Kidney (tissue), 13 donors: ENCODE measurements at regions not wholly inside any gene's neighbourhood (a gene's known extent, or its start where the extent isn't known, plus 50 kb on each side); places are given as distances from the start of the nearest gene placed in this dataset.
A peak's percentile ranks its signal among the peaks of the same experiment; 100 is the strongest.

Source experiments
- DNase-seq, 5 donors: peaks; one replicate each; pipeline ENCODE4 v3.0.0-alpha.2; 2013 to 2020
- FAIRE-seq: peaks from 2 replicates; lab custom pipeline; 2012; peaks lifted over from hg19 to GRCh38; lab: Jason Lieb, UNC
- H3K27ac ChIP-seq, 2 donors: one replicate each; pipeline ENCODE4 v1.7.0; 2013; ENCODE audit warnings: low read depth in 2 of 2, low read length in 2 of 2, inconsistent platforms in 1 of 2
- H3K27me3 ChIP-seq: one replicate; pipeline ENCODE4 v1.7.1; 2013; ENCODE audit warnings: low read length, inconsistent platforms; ENCODE audit not compliant: control insufficient read depth, insufficient read depth
- H3K36me3 ChIP-seq, 3 donors: one replicate each; pipeline versions ENCODE4 v1.7.0 to v1.7.1; 2013; ENCODE audit warnings: low read length in 3 of 3, control low read depth in 1 of 3, inconsistent platforms in 1 of 3; ENCODE audit not compliant: insufficient read depth in 3 of 3, control insufficient read depth in 2 of 3
- H3K4me1 ChIP-seq, 3 donors: one replicate each; pipeline versions ENCODE4 v1.7.0 to v1.7.1; 2013; ENCODE audit warnings: low read length in 3 of 3, inconsistent platforms in 1 of 3, low read depth in 1 of 3; ENCODE audit not compliant: control insufficient read depth in 2 of 3, insufficient read depth in 2 of 3
- H3K4me3 ChIP-seq, 3 donors: one replicate each; pipeline versions ENCODE4 v1.7.0 to v1.8.1; 2013; ENCODE audit warnings: low read length in 3 of 3, control low read depth in 1 of 3, inconsistent platforms in 1 of 3
- H3K9ac ChIP-seq, 3 donors: one replicate each; pipeline versions ENCODE4 v1.7.0 to v1.7.1; 2013; ENCODE audit warnings: low read length in 3 of 3, control low read depth in 1 of 3, inconsistent platforms in 1 of 3
- H3K9me3 ChIP-seq, 3 donors: one replicate each; pipeline versions ENCODE4 v1.7.0 to v1.7.1; 2013; ENCODE audit warnings: low read length in 3 of 3, control low read depth in 1 of 3, inconsistent platforms in 1 of 3; ENCODE audit not compliant: control insufficient read depth in 2 of 3, insufficient read depth in 1 of 3
- intact Hi-C: fragments of 100-400 bp; cut with DNase I; formaldehyde crosslinking; loops from one replicate; pipeline ENCODE4 v1.11.1; 2022
- TF ChIP-seq, protein P1 (sequence below): IDR thresholded peaks from 3 replicates; pipeline ENCODE4 v1.5.1; 2012; ENCODE audit warnings: mild to moderate bottlenecking, moderate library complexity, borderline replicate concordance; ENCODE audit not compliant: insufficient read depth; ENCODE audit errors: extremely low read depth
- donor health status: control.
- donor health status: control.
- donor health status: control.
- donor health status: control.
- donor health status: control.
- donor health status: DM: yes; HTN: yes; CAD: no.
- donor health status: Normal renal cell carcinoma (clear cell type).

DNA sequence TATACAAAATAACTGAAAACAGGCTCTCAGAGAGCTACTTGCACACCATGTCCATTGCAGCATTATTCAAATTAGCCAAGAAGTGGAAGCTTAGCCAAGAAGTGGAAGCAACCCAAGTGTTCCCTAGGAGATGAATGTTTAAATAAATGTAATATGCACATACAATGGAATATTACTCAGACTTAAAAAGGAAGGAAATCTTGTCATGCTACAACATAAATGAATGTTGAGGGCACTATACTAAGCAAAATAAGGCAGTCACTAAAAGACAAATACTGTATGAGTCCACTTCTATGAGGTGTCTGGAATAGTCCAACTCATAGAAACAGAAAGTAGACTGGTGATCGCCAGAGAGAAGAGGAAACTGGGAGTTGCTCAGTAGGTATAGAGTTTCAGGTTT, 438.1 kb downstream of the MAT2B start:
- Histone ChIP-seq H3K4me1 (no peaks in the 10 kb centered on the region), H3K9ac (no peak overlapping the region), H3K27ac (no peak overlapping the region), H3K9me3 (no peaks in the 10 kb centered on the region), H3K4me3 (no peak overlapping the region), H3K27me3 (no peaks in the 10 kb centered on the region), H3K36me3 (no peaks in the 10 kb centered on the region)
- intact Hi-C loops: no loop called here
- no peak for FAIRE-seq
- TF ChIP-seq, protein P1, sequence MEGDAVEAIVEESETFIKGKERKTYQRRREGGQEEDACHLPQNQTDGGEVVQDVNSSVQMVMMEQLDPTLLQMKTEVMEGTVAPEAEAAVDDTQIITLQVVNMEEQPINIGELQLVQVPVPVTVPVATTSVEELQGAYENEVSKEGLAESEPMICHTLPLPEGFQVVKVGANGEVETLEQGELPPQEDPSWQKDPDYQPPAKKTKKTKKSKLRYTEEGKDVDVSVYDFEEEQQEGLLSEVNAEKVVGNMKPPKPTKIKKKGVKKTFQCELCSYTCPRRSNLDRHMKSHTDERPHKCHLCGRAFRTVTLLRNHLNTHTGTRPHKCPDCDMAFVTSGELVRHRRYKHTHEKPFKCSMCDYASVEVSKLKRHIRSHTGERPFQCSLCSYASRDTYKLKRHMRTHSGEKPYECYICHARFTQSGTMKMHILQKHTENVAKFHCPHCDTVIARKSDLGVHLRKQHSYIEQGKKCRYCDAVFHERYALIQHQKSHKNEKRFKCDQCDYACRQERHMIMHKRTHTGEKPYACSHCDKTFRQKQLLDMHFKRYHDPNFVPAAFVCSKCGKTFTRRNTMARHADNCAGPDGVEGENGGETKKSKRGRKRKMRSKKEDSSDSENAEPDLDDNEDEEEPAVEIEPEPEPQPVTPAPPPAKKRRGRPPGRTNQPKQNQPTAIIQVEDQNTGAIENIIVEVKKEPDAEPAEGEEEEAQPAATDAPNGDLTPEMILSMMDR: no peak
- DNase-seq: no peak

DNA sequence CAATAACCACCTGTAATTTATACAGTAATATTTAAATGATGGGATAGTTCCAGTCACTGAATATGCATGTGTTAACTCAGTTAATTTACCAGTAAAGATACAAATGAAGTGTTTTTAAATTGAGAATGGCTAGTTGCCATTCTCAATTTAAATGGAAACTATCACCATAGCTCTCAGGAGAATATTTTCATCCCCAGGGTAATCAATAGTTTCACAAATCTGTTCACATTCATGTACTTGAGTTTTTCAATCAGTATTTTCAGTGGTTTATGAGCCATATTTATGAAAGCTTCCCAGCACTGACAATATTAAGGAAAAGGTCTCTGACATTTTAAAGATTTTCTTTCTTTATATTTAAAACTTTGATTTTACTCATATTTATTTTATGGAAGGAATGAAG, 439.3 kb downstream of the MAT2B start:
- Histone ChIP-seq H3K27me3 (no peaks in the 10 kb centered on the region), H3K4me3 (no peak overlapping the region), H3K9me3 (no peaks in the 10 kb centered on the region), H3K9ac (no peak overlapping the region), H3K4me1 (no peaks in the 10 kb centered on the region), H3K36me3 (no peaks in the 10 kb centered on the region), H3K27ac (no peak overlapping the region)
- TF ChIP-seq, protein P1: no peak
- DNase-seq: no peak
- intact Hi-C loops: no loop called here
- no peak for FAIRE-seq

DNA sequence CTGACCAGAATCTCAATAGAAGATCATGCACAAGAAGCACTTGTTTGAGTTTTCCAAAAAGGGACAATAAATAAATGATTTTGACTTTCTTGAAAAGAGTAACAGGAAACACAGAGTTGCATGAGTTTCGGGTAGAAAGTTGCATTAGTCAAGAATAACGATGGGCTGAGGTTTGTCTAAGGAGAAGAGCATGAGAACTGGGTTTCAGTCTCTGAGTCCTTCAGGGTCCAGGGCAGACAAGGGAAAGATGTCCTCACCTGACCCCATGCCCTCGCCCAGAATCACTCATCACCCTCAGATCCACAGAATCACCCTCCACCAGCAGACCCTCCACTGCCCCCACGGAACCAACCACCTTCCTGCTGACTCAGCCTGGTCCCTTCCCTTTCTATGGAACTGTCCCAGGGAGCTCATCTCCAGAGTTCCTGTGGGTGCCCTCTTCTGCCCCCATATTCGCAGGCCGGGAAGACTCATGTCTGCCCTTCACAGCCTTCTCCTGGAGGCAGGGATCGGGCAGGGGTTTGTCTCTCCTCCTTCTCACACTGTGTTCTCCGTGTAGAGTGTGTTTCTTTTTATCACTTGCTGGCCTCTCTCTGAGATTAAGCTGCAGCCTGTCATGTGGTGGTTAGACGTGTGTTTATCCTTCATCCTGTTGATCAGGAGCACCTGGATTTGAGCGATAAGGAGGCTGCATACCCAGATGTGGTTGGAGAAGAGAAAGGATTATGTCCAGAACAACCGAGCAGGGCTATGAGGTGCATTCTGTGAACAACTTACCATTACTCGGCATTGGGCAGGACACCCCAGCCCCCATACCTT, 442.6 kb downstream of the MAT2B start:
- TF ChIP-seq, protein P1: no peak
- Histone ChIP-seq H3K27ac (no peak overlapping the region), H3K9ac (no peak overlapping the region), H3K9me3 (no peaks in the 10 kb centered on the region), H3K36me3 (no peaks in the 10 kb centered on the region), H3K4me3 (no peak overlapping the region), H3K4me1 (no peaks in the 10 kb centered on the region), H3K27me3 (no peaks in the 10 kb centered on the region)
- intact Hi-C loops: no loop called here
- DNase-seq (peak in 1 of 5 donors; percentile 56), FAIRE-seq (no peak)

DNA sequence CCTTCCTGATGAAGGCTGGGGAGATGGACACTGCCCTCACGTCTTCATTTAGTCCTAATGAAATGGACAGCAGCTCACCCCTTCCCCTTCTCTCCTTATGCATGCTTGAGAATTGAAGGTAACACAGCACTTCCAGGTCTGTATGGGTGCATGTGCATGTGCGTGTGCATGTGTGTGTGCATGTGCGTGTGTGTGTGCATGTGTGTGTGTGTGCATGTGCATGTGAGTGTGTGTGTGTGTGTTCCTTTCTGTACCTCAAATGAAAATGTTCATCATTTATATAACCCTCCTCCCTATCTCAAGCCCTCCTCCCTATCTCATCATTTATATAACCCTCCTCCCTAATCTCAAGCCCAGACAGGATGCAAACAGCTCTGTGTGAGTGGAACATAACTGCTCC, 444.8 kb downstream of the MAT2B start:
- H3K9ac ChIP-seq: no peak overlapping the region
- H3K4me1 ChIP-seq: no peaks in the 10 kb centered on the region
- H3K36me3 ChIP-seq: no peaks in the 10 kb centered on the region
- DNase-seq: no peak
- no peak for FAIRE-seq
- TF ChIP-seq, protein P1: no peak
- H3K27me3 ChIP-seq: no peaks in the 10 kb centered on the region
- no peak overlapping the region for H3K4me3 ChIP-seq
- intact Hi-C loops: no loop called here
- H3K9me3 ChIP-seq: no peaks in the 10 kb centered on the region
- no peak overlapping the region for H3K27ac ChIP-seq
